Calu3 (cell line): ENCODE measurements at regions not wholly inside any gene's neighbourhood (a gene's known extent, or its start where the extent isn't known, plus 50 kb on each side); places are given as distances from the start of the nearest gene placed in this dataset.

Source experiments
- BruUV-seq: library from RNA; stranded (reverse); fragments of 400-500 nt; replicated peaks from 2 replicates; lab custom pipeline; 2021; lab: Mats Ljungman, UMichigan
- CTCF ChIA-PET: fragments of 300-600 bp; sonication (Branson Sonifier 250); formaldehyde crosslinking; loops from one replicate; lab custom pipeline; 2022; ENCODE audit warnings: antibody characterized with exemption; lab: Charles Lee
- DNase-seq: peaks from one replicate; pipeline ENCODE4 v3.0.0; 2022
- H3K27ac Mint-ChIP-seq: one replicate; pipeline ENCODE4 v1.8.0; 2022; ENCODE audit warnings: mixed read lengths; ENCODE audit not compliant: unreplicated experiment
- H3K27me3 Mint-ChIP-seq: one replicate; pipeline ENCODE4 v1.8.0; 2022; ENCODE audit warnings: mixed read lengths; ENCODE audit not compliant: unreplicated experiment
- H3K36me3 Mint-ChIP-seq: one replicate; pipeline ENCODE4 v1.8.0; 2022; ENCODE audit warnings: mild to moderate bottlenecking, moderate library complexity, mixed read lengths; ENCODE audit not compliant: insufficient read depth, unreplicated experiment
- H3K4me1 Mint-ChIP-seq: one replicate; pipeline ENCODE4 v1.8.0; 2022; ENCODE audit warnings: mild to moderate bottlenecking, low read depth, mixed read lengths; ENCODE audit not compliant: unreplicated experiment
- H3K4me3 Mint-ChIP-seq: one replicate; pipeline ENCODE4 v1.8.0; 2022; ENCODE audit warnings: mild to moderate bottlenecking, low read depth, moderate library complexity, mixed read lengths; ENCODE audit not compliant: unreplicated experiment
- H3K9me3 Mint-ChIP-seq: one replicate; pipeline ENCODE4 v1.8.0; 2022; ENCODE audit warnings: low read depth, mixed read lengths; ENCODE audit not compliant: unreplicated experiment
- intact Hi-C: fragments of 100-400 bp; cut with micrococcal nuclease; formaldehyde crosslinking; loops from one replicate; pipeline ENCODE4 v1.10.0; 2022; ENCODE audit not compliant: unreplicated experiment
- TF ChIP-seq, protein P1 (sequence below): fragments of 200-600 bp; IDR thresholded peaks from one replicate; pipeline ENCODE4 v1.8.0; 2022; ENCODE audit warnings: antibody characterized with exemption; ENCODE audit not compliant: unreplicated experiment

DNA sequence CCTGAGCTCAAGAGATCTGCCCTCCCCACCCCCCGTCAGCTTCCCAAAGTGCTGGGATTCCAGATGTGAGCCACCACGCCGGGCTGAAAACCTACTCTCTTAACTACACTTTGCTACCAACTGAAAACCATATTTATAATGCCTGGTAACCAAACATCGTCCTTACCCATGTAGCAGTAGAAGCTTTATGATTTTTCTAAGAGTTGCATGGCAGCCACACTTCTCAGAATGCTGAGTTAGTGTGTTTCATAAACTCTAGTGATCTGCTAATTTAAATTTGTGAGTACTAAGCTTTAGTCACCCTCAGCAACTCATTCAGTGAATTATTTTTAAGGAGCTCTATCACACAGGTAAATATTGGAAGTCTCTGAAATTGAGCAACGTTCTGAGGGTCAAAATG is 478.4 kb downstream of the KDM4C start:
- Mint-ChIP-seq H3K36me3 (no peaks in the 10 kb centered on the region), H3K27me3 (peaks cover 4% of the 10 kb centered on the region), H3K4me1 (no peaks in the 10 kb centered on the region), H3K27ac (no peak overlapping the region), H3K4me3 (no peak overlapping the region), H3K9me3 (no peaks in the 10 kb centered on the region)
- intact Hi-C loops = no loop called here
- BruUV-seq = no TSS peak
- no peak for DNase-seq
- CTCF ChIA-PET = interaction anchor here (0.6 kb wide), 1 partner anchor 23 kb away, joined by 3 read pairs; no protein-coding TSS in a partner anchor
- TF ChIP-seq, protein P1, sequence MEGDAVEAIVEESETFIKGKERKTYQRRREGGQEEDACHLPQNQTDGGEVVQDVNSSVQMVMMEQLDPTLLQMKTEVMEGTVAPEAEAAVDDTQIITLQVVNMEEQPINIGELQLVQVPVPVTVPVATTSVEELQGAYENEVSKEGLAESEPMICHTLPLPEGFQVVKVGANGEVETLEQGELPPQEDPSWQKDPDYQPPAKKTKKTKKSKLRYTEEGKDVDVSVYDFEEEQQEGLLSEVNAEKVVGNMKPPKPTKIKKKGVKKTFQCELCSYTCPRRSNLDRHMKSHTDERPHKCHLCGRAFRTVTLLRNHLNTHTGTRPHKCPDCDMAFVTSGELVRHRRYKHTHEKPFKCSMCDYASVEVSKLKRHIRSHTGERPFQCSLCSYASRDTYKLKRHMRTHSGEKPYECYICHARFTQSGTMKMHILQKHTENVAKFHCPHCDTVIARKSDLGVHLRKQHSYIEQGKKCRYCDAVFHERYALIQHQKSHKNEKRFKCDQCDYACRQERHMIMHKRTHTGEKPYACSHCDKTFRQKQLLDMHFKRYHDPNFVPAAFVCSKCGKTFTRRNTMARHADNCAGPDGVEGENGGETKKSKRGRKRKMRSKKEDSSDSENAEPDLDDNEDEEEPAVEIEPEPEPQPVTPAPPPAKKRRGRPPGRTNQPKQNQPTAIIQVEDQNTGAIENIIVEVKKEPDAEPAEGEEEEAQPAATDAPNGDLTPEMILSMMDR = no peak

DNA sequence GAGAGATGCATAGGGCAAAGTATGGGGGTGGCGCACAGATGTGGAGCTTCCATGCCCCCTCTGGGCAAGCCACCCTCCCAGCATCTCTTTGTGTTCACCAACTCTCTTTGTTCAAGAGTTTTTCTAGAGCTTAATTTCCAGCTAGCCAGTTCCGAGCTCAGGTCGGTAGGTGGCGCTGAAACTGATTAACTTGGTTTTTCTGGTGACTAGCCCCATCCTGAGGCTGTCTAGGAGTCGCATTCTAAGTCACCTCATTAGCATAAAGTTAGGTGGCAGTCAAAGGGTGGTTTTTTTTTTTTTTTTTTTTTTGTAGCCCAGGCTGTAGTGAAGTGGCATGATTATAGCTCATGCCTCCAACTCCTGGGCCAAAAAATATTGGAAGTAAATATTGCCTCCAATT is 476.4 kb downstream of the KDM4C start:
- Mint-ChIP-seq H3K27ac (no peak overlapping the region), H3K36me3 (no peaks in the 10 kb centered on the region), H3K9me3 (no peaks in the 10 kb centered on the region), H3K4me3 (no peak overlapping the region), H3K27me3 (peaks cover 18% of the 10 kb centered on the region), H3K4me1 (no peaks in the 10 kb centered on the region)
- TF ChIP-seq, protein P1 = no peak
- intact Hi-C loops = no loop called here
- no TSS peak for BruUV-seq
- CTCF ChIA-PET = interaction anchor here (0.7 to 1.0 kb wide), 5 partner anchors 12 to 738 kb away, joined by 3 to 6 read pairs (median 3); no protein-coding TSS in a partner anchor
- DNase-seq = peak; percentile 4

DNA sequence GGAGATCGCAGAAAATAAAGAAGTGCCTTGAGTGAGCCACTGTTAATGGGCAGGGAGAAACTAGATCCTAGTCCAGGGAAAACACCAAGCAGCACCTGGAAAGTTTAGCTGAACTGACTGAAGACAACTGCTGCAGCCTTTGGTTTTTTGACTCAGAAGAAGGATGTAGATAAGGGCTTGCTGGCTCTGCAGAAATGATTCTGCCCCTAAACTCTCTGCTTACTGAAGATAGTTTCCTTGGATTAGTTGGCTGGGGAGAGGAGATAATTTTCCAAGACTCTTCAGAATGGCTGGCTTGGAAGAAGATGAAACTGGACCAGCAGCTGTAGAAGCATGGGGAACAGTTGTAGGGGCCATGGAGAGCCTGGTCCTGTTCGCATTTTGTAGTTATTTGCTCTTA is 471.8 kb downstream of the KDM4C start:
- no TSS peak for BruUV-seq
- CTCF ChIA-PET = no interaction called here
- no peak for DNase-seq
- H3K36me3 Mint-ChIP-seq = no peaks in the 10 kb centered on the region
- intact Hi-C loops = no loop called here
- no peak overlapping the region for H3K4me3 Mint-ChIP-seq
- TF ChIP-seq, protein P1 = no peak
- peaks cover 58% of the 10 kb centered on the region for H3K27me3 Mint-ChIP-seq
- no peaks in the 10 kb centered on the region for H3K4me1 Mint-ChIP-seq
- H3K9me3 Mint-ChIP-seq = no peaks in the 10 kb centered on the region
- H3K27ac Mint-ChIP-seq = no peak overlapping the region

DNA sequence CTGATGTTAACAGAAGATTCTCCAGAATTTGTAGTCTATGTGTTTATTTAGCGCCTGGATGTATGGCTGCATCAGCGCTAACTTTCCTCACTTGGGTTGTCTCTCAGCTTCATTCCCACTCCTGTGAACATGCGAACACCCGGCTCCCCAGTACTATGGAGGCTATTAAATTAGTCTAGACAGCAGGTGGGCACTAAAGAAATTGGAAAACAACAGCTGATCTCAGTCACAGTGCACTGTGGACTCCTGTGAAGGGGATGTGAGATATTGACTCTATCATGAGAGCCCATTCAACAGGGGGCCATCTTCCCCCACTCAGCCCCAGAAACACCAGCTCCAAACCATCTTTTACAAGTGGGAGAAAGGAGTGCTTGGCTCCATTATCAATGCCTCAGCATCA is 471.0 kb downstream of the KDM4C start:
- TF ChIP-seq, protein P1 = no peak
- CTCF ChIA-PET = no interaction called here
- peaks cover 67% of the 10 kb centered on the region for H3K27me3 Mint-ChIP-seq
- H3K4me1 Mint-ChIP-seq = no peaks in the 10 kb centered on the region
- no peaks in the 10 kb centered on the region for H3K9me3 Mint-ChIP-seq
- no peak overlapping the region for H3K4me3 Mint-ChIP-seq
- H3K36me3 Mint-ChIP-seq = no peaks in the 10 kb centered on the region
- intact Hi-C loops = no loop called here
- no TSS peak for BruUV-seq
- no peak for DNase-seq
- no peak overlapping the region for H3K27ac Mint-ChIP-seq
